Fibroblast of skin of left biceps (primary cell): ENCODE measurements at regions not wholly inside any gene's neighbourhood (a gene's known extent, or its start where the extent isn't known, plus 50 kb on each side); places are given as distances from the start of the nearest gene placed in this dataset.
"Not testable (repeated sequence)": the region's sequence is repeated elsewhere in the genome, so short reads cannot be mapped to it uniquely, and the experiment has no call there.

ENCODE experiments used
- DNase-seq, 2 experiments: peaks; one replicate each; pipeline ENCODE4 v3.0.0-alpha.2; 2013; ENCODE audit warnings: low read depth in 2 of 2

GRCh38 chr1:185541871-185542301 is 192.3 kb upstream of the HMCN1 start:
- peak; percentile 80 to 84 for DNase-seq

DNA sequence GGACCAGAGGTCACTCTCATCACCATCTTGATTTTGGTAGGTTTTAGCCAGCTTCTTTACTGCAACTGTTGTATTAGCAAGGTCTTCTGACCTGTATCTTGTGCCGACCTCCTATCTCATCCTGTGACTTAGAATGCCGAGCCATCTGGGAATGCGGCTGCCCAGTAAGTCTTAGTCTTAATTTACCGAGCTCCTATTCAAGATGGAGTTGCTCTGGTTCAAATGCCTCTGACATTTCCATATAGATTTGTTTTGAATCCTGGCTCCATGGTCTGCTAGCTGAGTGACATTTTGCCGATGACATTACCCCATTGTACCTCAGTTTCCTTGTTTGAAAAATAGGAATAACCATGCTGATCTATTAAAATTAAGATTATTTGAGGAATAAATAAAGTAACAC is 193.9 kb upstream of the HMCN1 start:
- DNase-seq = no peak

DNA sequence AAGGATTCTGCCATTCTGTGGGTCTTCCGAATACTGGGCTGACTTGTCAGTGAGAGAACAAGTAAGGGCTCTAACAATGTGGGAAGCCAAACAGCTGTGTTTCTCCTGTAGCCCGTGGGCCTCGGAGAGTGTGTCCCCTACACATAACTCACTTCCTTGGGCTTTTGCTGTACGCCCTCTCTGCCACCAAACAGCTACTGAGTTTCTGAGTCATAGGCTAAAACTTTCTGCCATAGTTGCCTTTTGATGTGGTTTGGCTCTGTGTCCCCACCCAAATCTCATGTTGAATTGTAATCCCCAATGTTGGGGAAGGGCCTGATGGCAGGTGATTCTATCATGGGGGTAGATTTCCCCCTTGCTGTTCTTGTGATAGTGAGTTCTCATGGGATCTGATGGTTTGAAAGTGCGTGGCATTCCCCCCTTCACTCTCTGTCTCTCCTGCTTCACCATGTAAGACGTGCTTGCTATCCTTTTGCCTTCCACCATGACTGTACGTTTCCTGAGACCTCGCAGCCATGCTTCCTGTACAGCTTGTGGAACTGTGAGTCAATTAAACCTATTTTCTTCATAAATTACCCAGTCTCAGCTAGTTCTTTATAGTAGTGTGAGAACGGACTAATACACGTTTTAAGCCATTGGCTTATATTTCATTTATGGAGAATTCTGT is 194.8 kb upstream of the HMCN1 start:
- DNase-seq = no peak

DNA sequence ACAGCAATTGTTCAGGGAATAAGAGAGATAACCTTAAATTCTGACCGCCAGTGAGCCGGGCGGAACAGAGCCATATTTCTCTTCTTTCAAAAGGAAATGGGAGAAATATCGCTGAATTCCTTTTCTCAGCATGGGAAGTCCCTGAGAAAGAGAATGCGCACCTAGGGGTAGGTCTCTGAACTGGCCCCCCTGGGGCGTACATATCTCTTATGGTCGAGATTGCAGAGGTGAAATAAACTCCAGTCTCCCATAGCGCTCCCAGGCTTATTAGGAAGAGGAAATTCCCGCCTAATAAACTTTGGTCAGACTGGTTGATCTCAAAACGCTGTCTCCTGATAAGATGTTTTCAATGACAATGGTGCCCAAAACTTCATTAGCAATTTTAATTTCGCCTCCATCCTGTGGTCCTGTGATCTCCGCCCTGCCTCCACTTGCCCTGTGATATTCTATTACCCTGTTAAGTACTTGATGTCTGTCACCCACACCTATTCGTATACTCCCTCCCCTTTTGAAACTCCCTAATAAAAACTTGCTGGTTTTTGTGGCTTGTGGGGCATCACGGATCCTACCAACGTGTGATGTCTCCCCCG is 195.8 kb upstream of the HMCN1 start:
- not testable (repeated sequence) for DNase-seq

GRCh38 chr1:185537596-185537995 is 196.6 kb upstream of the HMCN1 start:
- no peak for DNase-seq

- DNase-seq = no peak
Measured at GRCh38 chr1:185536165-185536920, 197.8 kb upstream of the HMCN1 start.

GRCh38 chr1:185535621-185536020 is 198.6 kb upstream of the HMCN1 start:
- DNase-seq = no peak

GRCh38 chr1:185534801-185535200 is 199.4 kb upstream of the HMCN1 start:
- DNase-seq = no peak

GRCh38 chr1:185533596-185533995 is 200.6 kb upstream of the HMCN1 start:
- no peak for DNase-seq

- no peak for DNase-seq
Measured at GRCh38 chr1:185532856-185533255, 201.3 kb upstream of the HMCN1 start.

DNA sequence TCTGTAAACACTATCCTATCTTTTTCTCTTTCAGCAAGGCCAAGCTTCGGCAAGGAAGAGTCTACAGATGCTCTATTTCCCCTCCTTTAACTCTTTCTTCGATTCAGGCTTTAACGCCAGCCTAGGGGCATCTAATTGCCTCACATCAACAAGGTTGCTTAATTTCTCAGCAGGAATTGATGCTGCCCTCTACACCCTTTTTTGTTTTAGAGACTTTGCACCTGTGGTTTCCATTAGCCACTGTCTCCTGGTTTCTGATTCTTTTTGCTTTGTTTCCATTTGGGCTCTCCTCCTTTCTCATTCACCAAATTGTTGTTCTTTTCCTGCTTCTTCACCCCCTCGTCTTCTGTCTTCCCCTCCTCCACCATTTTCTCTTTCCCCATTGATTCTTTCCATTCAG is 202.4 kb upstream of the HMCN1 start:
- DNase-seq = no peak

DNA sequence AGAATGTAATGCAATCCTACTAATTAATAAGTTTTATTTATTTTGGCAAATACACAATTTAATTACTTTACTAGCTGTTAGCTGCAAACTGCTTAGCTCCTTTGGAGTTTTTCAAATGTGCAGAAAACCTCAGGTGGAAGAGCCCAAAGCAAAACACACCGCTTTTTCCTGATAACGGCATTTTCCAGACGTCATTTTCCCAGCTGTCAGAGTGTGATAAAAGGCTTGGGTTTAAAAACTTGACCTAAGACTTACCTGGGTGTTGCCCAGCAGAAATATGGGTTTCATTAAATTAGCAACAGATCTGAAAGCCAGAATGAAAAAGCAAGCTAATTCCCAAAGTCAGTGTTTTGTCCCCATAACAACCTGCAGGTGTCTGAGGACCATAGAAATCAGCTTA is 204.0 kb upstream of the HMCN1 start:
- no peak for DNase-seq

- DNase-seq = no peak
Measured at GRCh38 chr1:185529673-185530072, 204.5 kb upstream of the HMCN1 start.

DNA sequence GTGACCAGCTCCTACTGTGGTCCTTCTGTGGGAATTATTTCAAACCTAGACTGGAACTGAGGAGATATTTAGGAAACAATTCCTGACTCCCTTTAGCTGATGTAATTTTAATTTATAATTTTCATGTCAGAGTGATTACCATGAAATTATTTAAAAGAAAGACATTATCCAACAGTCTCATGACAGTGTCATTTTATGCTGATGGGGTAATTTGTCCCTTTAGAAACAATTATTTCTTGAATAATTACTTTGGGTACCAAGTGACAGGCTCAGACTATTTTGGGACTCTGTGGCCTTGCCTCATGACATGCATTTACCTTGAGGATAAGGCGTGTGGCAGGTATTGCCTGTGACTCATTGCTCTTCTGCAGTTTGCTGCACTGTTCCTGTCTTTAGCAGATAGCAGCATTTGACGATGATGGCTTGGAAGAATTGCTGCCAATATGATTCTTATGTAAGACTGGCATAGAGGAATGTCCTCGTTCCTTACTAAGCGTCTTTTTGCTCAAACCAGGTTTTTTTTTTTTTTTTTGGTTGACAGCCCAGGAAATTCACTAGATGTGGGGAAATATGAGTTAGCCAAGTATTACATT is 206.0 kb upstream of the HMCN1 start:
- DNase-seq = no peak

GRCh38 chr1:185526344-185527307 is 207.6 kb upstream of the HMCN1 start:
- DNase-seq = no peak

GRCh38 chr1:185520188-185520920 is 203.3 kb upstream of the IVNS1ABP start:
- peak in 1 of 2 experiments; percentile 9 for DNase-seq

DNA sequence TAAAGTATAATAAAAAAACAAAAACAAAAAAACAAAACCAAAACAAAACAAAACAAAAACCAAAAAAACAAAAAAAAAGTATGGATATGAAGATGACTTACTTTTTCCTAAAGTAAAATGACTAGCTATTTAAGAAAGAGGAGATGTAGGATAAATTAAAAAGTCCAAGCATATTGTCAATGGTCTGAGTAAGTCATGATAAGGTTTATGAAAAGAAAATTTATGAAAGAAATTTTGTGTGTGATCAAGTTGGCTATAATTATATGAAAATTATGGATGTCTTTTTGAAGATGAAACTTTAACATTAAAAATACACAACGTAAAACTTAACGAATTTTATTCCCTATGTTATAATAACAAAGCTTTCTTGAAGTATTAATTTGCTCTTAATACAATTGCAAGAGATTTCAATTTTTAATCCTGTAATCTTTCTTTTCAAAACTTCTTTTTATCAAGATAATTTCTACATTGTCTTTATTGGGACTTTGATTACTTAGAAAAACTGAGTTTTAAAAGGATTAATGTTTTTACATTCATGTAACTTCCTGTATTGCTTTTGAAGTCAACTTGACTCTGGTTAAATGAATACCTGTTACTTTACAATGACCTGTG is 200.9 kb upstream of the IVNS1ABP start:
- no peak for DNase-seq

GRCh38 chr1:185517301-185517700 is 200.3 kb upstream of the IVNS1ABP start:
- not testable (repeated sequence) for DNase-seq

GRCh38 chr1:185515696-185516095 is 198.7 kb upstream of the IVNS1ABP start:
- DNase-seq = no peak

- no peak for DNase-seq
Measured at GRCh38 chr1:185514311-185514710, 197.3 kb upstream of the IVNS1ABP start.
